ENCODE measurements at regions not wholly inside any gene's neighbourhood (a gene's known extent, or its start where the extent isn't known, plus 50 kb on each side); places are given as distances from the start of the nearest gene placed in this dataset.
"Not testable (repeated sequence)": the region's sequence is repeated elsewhere in the genome, so short reads cannot be mapped to it uniquely, and the experiment has no call there.

DNA sequence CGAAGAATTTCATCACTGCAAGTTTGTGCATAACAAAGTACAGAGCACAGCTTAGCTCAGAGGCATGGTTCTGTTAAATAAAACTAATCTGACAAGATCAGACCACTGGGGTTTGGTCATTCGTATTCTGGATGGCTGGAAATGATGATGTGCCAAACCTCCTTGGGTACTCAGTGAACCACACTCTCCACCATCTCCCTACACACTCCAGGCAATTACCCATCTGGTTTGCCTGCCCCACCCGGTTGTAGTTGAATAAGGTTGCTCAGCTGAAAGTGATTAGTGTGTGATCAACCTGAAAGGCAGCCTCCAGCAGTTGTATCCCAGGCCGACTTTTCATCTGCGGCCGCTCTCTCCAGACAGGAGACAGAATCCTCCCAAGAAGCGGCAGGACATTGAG, 371.4 kb downstream of the TLE1 start:
- no peak for DNase-seq (ENCODE audit: low read depth)
- H3K4me3 ChIP-seq (ENCODE audit: low read depth, low read length) = no peak overlapping the region
- TF ChIP-seq, protein P1, sequence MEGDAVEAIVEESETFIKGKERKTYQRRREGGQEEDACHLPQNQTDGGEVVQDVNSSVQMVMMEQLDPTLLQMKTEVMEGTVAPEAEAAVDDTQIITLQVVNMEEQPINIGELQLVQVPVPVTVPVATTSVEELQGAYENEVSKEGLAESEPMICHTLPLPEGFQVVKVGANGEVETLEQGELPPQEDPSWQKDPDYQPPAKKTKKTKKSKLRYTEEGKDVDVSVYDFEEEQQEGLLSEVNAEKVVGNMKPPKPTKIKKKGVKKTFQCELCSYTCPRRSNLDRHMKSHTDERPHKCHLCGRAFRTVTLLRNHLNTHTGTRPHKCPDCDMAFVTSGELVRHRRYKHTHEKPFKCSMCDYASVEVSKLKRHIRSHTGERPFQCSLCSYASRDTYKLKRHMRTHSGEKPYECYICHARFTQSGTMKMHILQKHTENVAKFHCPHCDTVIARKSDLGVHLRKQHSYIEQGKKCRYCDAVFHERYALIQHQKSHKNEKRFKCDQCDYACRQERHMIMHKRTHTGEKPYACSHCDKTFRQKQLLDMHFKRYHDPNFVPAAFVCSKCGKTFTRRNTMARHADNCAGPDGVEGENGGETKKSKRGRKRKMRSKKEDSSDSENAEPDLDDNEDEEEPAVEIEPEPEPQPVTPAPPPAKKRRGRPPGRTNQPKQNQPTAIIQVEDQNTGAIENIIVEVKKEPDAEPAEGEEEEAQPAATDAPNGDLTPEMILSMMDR (IDR thresholded peaks at IDR 0.05; ENCODE audit: control insufficient read depth, extremely low read depth, insufficient read depth) = no peak

DNA sequence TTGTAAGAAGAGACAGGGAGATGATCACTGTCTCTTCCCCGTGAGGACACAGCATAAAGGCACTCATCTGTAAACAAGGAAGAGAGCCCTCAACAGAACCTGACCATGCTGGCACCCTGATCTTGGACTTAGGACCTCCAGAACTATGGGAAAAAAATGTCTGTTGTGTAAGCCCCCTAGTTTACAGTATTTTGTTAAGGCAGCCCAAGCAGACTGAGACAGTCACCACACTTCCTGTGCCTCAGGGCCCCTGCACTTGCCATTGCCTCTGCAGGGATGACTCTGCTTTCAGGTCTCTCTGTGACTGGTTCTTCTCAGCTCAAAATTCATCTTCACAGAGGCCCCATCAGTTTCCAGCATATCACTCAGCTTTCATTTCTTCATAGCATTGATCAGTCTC, 372.1 kb downstream of the TLE1 start:
- TF ChIP-seq, protein P1 (IDR thresholded peaks at IDR 0.05; ENCODE audit: control insufficient read depth, extremely low read depth, insufficient read depth) = no peak
- no peak overlapping the region for H3K4me3 ChIP-seq (ENCODE audit: low read depth, low read length)
- no peak for DNase-seq (ENCODE audit: low read depth)

DNA sequence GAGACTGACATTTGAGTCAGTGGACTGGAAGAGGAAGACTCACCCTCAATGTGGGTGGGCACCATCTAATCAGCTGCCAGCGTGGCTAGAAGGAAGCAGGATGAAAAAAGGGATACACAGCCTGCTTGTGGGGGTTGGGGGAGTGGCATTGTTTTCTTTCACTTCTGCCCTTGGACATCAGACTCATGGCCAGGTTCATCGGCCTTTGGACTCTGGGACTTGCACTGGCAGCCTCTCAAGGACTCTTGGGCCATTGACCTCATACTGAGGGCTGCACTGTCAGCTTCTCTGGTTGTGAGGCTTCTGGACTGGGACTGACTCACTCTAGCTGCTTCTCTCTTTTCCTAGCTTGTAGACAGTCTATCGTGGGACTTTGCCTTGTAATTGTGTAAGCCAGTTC, 374.9 kb downstream of the TLE1 start:
- TF ChIP-seq, protein P1 (IDR thresholded peaks at IDR 0.05; ENCODE audit: control insufficient read depth, extremely low read depth, insufficient read depth) = no peak
- no peak overlapping the region for H3K4me3 ChIP-seq (ENCODE audit: low read depth, low read length)
- DNase-seq (ENCODE audit: low read depth) = no peak

DNA sequence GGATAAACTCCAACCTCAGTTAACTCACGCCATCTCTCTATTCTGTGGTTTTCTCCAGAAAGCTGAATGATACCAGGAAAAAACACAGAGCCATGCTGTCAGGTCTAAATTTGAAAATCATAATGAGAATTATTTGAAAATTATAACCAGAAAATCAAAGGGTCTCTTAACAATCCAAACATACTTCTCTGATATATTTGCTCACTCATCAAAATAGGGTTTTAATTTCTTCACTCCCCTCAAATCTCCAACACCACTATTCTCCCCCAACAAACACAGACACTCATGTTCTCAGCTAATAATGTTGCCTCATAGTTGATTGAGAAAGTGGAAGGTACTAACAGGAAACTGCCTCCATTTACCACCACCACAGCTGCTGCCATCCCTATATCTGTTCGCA, 375.5 kb downstream of the TLE1 start:
- TF ChIP-seq, protein P1 (IDR thresholded peaks at IDR 0.05; ENCODE audit: control insufficient read depth, extremely low read depth, insufficient read depth) = no peak
- no peak for DNase-seq (ENCODE audit: low read depth)
- H3K4me3 ChIP-seq (ENCODE audit: low read depth, low read length) = no peak overlapping the region

DNA sequence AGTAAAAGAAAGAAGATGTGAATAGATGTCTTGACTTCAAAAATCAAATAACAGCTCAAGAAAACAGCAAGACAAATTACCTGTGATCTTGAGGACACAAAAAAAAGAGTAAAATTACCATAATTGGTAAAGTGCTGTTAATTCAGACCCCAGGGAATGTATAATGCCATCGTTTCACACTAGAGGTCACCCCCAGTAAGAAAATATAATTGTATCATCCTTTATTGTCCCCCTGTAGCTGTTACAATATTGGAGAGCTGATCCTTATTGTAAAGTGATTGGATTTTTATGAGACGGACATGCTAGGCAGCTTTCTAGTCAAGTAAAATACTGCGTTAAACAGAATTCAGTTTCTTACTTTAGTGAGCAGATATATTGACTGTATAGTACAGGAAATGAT, 377.0 kb downstream of the TLE1 start:
- TF ChIP-seq, protein P1 (IDR thresholded peaks at IDR 0.05; ENCODE audit: control insufficient read depth, extremely low read depth, insufficient read depth) = no peak
- DNase-seq (ENCODE audit: low read depth) = no peak
- H3K4me3 ChIP-seq (ENCODE audit: low read depth, low read length) = no peak overlapping the region

DNA sequence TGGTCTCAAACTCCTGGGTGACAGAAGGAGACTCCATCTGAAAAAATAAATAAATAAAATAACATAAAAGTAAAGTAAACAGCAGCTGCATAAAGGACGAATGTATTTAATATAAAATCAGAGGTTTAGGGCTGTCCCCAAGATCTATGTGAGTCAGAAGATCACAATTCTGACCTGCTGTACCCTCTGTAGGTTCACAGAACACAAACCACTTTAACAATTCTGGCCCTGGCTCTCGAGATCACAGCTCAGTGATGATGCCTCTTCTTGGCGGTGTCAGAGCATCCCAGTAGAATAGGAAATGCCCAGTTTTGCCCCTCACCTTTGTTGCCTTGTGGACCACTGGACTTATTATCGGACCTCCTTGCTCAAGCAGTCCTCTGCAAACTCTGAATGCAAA, 380.9 kb downstream of the TLE1 start:
- TF ChIP-seq, protein P1 (IDR thresholded peaks at IDR 0.05; ENCODE audit: control insufficient read depth, extremely low read depth, insufficient read depth) = no peak
- no peak overlapping the region for H3K4me3 ChIP-seq (ENCODE audit: low read depth, low read length)
- no peak for DNase-seq (ENCODE audit: low read depth)

DNA sequence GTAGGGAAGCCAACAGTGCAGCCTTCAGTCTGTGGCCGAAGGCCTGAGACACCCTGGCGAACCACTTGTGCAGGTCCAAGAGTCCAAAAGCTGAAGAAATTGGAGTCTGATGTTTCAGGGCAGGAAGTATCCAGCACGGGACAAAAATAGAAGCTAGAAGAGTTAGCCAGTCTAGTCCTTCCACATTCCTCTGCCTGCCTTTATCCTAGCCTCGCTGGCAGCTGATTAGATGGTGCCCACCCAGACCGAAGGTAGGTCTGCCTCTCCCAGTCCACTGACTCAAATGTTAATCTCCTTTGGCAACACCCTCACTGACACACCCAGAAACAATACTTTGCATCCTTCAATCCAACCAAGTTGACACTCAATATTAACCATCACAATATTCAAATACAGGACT, 381.6 kb downstream of the TLE1 start:
- DNase-seq (ENCODE audit: low read depth); H3K4me3 ChIP-seq (ENCODE audit: low read depth, low read length): not testable (repeated sequence)
